ENCODE measurements at regions not wholly inside any gene's neighbourhood (a gene's known extent, or its start where the extent isn't known, plus 50 kb on each side); places are given as distances from the start of the nearest gene placed in this dataset.

GRCh38 chr2:57867730-57868129 is 178.9 kb upstream of the VRK2 start:
- DNase-seq = no peak
- no peak for TF ChIP-seq CTCF (IDR thresholded peaks at IDR 0.05)
- ATAC-seq = no peak
- no peak overlapping the region for H3K27ac ChIP-seq
- no peaks in the 10 kb centered on the region for H3K36me3 ChIP-seq
- no peak overlapping the region for H3K4me3 ChIP-seq
- H3K27me3 ChIP-seq = no peaks in the 10 kb centered on the region
- H3K4me1 ChIP-seq = no peaks in the 10 kb centered on the region
- no peaks in the 10 kb centered on the region for H3K9me3 ChIP-seq
- intact Hi-C loops (cut with DNase I) = no loop called here

GRCh38 chr2:57868619-57869139 is 177.9 kb upstream of the VRK2 start:
- no peaks in the 10 kb centered on the region for H3K27me3 ChIP-seq
- TF ChIP-seq CTCF (IDR thresholded peaks at IDR 0.05) = no peak
- intact Hi-C loops (cut with DNase I) = no loop called here

GRCh38 chr2:57869758-57870344 is 176.8 kb upstream of the VRK2 start:
- Histone ChIP-seq H3K36me3 (no peaks in the 10 kb centered on the region), H3K27me3 (no peaks in the 10 kb centered on the region), H3K27ac (no peak overlapping the region), H3K4me1 (no peaks in the 10 kb centered on the region), H3K9me3 (no peaks in the 10 kb centered on the region), H3K4me3 (no peak overlapping the region)
- no peak for TF ChIP-seq CTCF (IDR thresholded peaks at IDR 0.05)
- intact Hi-C loops (cut with DNase I) = no loop called here
- ATAC-seq = no peak
- no peak for DNase-seq

More at GRCh38 chr2:57868619-57869139, 177.9 kb upstream of the VRK2 start:
- ATAC-seq (no peak), DNase-seq (no peak)
- Histone ChIP-seq H3K9me3 (no peaks in the 10 kb centered on the region), H3K4me3 (no peak overlapping the region), H3K4me1 (no peaks in the 10 kb centered on the region), H3K27ac (no peak overlapping the region), H3K36me3 (no peaks in the 10 kb centered on the region)

- no peaks in the 10 kb centered on the region for H3K27me3 ChIP-seq
- no peaks in the 10 kb centered on the region for H3K9me3 ChIP-seq
- H3K36me3 ChIP-seq = no peaks in the 10 kb centered on the region
- H3K27ac ChIP-seq = no peak overlapping the region
- intact Hi-C loops (cut with DNase I) = no loop called here
- H3K4me1 ChIP-seq = no peaks in the 10 kb centered on the region
- DNase-seq (no peak), ATAC-seq (no peak)
- no peak for TF ChIP-seq CTCF (IDR thresholded peaks at IDR 0.05)
- H3K4me3 ChIP-seq = no peak overlapping the region
Measured at GRCh38 chr2:57876313-57876712, 170.3 kb upstream of the VRK2 start.

GRCh38 chr2:57877811-57878170 is 168.8 kb upstream of the VRK2 start:
- intact Hi-C loops (cut with DNase I) = no loop called here

More at GRCh38 chr2:57877811-57878170, 168.8 kb upstream of the VRK2 start:
- no peak overlapping the region for H3K4me3 ChIP-seq
- no peak for TF ChIP-seq CTCF (IDR thresholded peaks at IDR 0.05)
- ATAC-seq (no peak), DNase-seq (no peak)
- no peaks in the 10 kb centered on the region for H3K4me1 ChIP-seq
- no peaks in the 10 kb centered on the region for H3K9me3 ChIP-seq
- H3K27me3 ChIP-seq = no peaks in the 10 kb centered on the region
- H3K36me3 ChIP-seq = no peaks in the 10 kb centered on the region
- H3K27ac ChIP-seq = no peak overlapping the region
